ENCODE measurements at regions not wholly inside any gene's neighbourhood (a gene's known extent, or its start where the extent isn't known, plus 50 kb on each side); places are given as distances from the start of the nearest gene placed in this dataset.
"Not testable (repeated sequence)": the region's sequence is repeated elsewhere in the genome, so short reads cannot be mapped to it uniquely, and the experiment has no call there.

DNA sequence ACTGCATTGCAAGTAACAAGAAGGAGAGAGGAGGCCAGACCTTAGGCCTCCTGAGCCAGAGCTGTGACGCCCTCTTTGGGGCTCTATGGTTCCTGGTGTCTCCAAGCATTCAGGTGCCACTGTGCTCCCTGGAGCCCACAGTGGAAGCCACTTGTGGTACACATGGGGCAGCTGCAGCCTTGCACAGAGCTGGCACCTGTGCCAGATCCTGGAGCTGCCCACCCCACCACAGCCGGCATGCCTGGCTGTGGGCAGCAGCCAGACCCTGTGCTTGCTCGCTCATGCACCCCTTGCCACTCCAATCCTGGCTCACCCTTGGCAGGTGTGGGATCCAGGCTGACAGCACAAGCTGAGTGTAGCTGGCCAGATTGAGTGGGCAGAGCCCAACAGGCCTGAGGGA lies 173.8 kb upstream of the SMIM30 start:
- no peak for DNase-seq

DNA sequence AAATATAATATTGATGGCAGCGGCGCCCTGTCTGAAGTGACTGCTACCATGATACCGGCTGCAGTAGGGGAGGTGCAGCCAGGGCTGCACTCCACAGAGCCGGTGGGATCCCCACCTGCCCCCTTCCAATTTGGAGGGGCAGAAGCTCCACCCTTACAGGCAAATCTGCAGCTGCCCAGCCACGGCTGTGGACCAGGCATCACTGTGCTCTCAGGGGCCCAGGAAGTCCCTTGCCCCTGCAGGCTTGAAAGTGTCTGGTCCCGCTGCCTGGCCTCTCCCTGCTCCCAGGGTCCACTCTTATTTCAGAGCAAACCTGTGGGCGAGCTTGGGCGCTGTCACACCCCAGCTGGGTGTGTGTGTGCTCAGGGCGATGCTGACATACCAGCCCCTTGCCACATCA lies 172.7 kb upstream of the SMIM30 start:
- DNase-seq = no peak

DNA sequence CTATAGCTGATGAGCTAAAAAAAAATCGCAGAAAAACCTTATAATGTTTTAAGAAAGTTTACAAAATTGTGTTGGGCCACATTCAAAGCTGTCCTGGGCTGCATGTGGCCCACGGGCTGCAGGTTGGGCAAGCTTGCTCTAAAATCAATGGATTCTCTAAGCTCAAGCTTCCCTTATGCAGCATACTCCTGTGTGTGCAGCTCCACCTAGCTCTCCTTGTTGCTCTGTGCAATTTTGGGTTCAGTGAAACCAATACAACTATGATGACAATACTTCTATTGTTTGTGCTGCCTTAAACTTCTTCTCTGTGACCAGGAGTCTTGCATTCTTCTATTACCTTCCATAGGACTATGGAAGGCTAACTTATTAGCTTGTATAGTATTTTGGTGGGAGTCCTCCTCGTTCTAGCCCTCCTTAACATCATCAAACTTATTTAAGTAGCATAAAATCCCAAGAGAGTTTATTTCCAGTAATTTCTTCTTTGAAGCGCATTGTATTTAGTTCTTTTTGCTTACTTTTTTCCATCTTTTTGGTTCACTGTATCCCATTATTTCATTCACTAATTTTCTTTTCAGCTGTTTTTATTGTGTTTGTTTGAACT lies 170.9 kb upstream of the SMIM30 start:
- DNase-seq = peak in 1 of 2 donors; percentile 2

DNA sequence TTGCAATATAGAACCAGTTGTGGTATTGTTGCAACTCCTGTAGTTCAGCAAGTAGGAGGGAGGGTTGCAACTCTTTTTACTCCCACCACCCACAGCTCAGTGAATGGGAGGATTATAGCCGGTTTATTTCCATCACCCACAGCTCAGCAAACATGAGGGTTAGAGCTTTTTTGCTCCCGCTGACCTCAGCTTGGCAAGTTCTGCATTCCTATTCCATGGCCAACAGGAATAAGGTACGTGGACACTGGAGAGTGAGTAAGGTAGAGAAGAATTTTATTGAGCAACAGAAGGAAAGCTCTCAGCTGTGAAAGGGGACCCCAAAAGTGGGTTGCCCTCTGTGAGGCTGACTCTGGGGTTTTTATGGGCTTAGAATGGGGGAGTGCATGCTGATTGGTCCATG lies 167.1 kb upstream of the SMIM30 start:
- DNase-seq = no peak

DNA sequence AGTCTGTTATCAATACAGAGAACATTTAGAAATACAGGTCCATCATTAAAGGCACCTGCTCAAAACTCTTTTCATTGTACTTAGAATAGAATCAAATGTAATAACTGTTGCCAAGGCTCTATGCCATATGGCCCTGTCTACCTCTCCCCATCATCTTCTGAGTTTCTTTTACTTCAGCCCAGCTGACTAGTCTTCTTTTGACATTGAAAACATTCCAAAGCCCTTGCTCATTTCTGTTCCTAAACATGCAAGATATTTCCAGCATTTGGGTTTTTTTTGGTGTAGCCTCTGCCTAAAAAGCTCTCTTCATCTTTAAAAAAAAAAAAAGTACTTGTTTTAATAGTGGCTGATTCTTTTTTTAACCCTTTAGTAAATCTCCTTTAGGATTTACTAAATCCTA lies 165.5 kb upstream of the SMIM30 start:
- no peak for DNase-seq

DNA sequence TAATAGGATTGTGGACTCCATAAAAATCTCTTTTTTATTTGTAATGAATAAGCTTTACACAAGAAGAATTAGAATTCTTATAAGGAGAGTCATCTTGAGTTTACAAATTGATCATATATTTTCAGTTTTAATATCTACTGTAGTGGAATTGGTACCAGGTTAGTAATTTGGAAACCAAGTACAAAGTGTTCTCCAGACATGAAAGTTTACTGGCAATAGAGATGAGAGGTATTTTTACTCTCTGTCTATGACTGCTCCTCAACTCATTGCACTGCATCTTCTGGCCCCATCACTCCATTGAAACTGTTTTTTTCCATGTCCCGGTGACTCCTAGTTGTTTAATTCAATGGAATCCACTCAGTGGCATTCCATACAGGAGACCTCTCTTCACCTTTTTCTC lies 164.5 kb upstream of the SMIM30 start:
- no peak for DNase-seq

DNA sequence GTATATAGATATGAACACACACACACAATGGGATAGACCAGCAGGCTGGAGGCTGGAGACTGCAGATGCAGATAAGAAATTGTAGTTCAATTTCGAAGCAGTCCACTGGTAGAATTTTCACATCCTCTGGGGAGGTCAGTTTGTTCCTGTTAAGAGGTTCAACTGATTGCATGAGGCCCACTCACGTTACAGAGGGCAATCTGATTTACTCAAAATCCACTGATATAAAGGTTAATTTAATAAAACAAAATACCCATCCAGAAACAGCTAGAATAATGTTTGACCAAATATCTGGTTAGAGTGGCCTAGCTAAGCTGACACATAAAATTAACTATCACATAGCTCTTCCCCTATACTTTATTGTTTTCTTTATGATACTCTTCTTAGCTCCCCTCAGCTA lies 162.9 kb upstream of the SMIM30 start:
- no peak for DNase-seq

DNA sequence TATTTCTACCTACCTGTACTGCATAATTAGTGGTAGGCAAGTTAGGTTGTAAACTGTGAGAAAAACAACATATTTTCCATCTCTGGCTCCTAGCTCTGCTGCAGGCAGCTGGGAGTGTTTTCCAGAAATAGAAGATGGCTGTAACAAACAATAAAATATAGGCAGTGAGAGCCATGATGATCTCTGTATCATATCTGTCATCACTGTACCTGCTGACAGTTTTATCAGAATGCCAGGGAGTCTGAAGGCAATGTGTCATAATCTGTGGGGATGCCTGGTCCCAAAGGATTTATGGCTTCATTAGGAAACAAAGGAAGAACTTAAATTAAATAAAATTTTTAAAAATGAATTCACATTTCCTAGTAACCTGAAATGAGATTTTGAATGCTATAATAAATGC lies 160.9 kb upstream of the SMIM30 start:
- DNase-seq = no peak

DNA sequence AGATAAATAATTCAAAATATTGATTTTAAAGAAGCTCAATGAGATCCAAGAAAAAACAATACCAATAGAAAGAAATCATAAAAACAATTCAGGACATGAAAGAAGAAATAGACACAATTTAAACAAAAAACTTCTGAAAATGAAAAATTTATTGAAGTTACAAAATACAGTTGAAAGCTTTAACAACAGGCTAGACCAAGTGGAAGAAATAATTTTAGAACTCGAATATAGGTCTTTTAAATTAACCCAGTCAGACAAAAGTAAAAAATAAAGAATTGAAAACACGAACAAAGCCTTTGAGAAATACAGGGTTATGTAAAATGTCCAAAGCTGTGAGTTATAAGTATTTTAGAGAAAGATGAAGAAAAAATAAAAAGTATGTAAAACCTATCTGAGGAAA lies 152.4 kb upstream of the SMIM30 start:
- no peak for DNase-seq

DNA sequence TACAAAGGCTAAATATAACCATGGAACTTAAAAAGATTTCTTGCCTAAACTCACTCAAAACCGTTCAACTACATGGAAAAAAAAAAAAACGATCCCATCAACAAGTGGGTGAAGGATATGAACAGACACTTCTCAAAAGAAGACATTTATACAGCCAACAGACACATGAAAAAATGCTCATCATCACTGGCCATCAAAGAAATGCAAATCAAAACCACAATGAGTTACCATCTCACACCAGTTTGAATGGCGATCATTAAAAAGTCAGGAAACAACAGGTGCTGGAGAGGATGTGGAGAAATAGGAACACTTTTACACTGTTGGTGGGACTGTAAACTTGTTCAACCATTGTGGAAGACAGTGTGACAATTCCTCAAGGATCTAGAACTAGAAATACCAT lies 151.2 kb upstream of the SMIM30 start:
- not testable (repeated sequence) for DNase-seq

DNA sequence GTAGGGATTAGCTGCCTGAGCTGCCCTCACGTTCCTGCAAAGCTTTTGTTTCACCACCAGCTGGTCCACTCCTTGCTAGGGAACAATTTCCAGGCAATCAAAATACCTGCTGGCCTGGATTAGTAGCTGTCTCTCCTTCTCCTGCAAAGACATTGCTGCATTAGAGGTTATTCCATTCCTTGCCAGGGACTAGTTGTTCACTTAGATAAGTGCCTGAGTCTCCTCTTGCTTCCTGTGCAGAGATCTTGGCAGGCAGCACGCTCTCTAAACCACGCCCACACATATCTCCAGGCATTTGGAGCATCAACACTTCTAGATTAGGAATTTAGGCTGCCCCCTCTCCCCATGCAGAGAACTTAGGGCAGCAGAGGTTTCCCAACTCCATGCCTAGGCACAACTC lies 150.4 kb upstream of the SMIM30 start:
- DNase-seq = no peak

DNA sequence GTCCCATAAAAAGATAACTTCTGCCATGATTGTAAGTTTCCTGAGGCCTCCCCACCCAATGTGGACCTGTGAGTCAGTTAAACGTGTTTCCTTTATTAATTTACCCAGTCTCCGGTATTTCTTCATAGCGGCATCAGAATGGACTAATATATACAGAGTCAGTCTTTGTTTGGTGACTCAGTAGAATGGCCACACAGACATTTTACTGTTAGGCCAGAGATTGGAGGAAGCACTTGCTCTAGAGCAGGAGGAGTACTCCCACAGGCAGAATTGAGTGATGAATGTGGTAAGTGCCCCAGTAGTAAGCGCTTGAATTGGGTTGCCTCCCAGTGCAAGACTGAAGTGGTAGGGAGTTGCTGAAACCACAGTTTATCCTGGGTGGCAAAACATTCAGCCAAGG lies 149.5 kb upstream of the SMIM30 start:
- no peak for DNase-seq

DNA sequence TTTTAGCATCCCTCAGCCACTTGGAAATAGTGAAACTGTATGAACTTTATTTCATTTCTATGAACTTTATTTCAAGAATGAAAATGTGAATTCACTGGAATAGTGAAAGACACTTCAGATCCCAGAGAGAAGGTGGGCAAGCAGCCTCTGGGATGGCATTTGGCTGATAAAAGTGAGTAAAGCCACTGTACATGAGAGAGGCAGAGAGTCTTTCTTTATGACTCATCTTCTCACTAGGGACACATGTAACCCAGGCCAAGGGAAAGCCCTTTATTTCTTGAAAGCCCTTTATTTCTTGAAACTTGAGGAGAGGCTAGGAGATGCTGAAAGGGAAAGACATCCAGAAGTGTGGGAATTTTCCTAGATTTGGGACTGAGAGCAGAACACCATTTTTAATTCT lies 148.9 kb upstream of the SMIM30 start:
- DNase-seq = no peak

DNA sequence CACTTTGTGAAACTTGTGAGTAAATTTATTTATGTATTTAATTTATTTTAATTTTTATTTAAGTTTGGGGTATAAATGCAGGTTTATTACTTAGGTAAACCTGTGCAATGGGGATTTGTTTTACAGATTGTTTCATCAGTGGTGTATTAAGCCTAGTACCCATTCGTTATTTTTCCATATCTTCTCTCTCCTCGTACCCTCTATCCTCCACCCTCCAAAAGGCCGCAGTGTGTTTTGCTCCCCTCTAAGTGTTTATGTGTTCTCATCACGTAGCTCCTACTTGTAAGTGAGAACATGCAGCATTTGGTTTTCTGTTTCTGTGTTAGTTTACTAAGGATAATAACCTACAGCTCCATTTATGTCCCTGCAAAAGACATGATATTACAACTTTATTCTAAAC lies 145.4 kb upstream of the SMIM30 start:
- no peak for DNase-seq

DNA sequence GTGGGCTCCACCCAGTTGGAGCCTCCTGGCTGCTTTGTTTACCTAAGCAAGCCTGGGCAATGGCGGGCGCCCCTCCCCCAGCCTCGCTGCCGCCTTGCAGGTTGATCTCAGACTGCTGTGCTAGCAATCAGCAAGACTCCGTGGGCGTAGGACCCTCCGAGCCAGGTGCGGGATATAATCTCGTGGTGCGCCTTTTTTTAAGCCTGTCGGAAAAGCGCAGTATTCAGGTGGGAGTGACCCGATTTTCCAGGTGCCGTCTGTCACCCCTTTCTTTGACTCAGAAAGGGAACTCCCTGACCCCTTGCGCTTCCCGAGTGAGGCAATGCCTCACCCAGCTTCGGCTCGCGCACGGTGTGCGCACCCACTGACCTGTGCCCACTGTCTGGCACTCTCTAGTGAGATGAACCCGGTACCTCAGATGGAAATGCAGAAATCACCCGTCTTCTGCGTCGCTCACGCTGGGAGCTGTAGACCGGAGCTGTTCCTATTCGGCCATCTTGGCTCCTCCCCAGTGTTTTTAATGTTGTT lies 144.9 kb upstream of the SMIM30 start:
- DNase-seq = not testable (repeated sequence)

DNA sequence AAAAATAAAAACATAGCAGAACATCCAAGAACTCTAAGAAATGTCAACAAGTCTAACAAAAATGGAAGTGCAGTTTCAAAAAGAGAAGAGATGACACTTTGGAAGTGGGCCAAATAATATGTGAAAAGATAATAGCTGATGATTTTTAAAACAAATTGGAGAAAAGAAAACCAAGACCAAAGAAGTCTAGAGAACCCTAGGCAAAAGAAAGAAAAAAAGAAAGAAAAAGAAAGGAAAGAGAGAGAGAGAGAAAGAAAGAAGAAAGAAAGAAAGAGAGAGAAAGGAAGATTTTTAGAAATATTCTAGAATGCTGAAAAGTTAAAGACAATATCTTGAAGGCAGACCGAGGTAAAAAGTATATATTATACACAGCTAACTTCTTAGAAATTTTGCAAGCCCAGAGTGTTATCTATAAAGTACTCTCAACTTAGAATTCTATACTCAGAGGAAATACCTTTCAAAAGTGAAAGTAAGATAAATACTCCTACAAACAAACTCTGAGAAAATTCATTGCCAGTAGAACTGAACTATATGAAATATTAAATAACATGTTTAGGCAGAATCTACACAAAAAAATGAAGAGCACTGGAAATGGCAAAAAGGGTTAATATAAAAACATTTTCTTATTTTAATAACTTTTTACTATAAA lies 138.7 kb upstream of the SMIM30 start:
- no peak for DNase-seq

DNA sequence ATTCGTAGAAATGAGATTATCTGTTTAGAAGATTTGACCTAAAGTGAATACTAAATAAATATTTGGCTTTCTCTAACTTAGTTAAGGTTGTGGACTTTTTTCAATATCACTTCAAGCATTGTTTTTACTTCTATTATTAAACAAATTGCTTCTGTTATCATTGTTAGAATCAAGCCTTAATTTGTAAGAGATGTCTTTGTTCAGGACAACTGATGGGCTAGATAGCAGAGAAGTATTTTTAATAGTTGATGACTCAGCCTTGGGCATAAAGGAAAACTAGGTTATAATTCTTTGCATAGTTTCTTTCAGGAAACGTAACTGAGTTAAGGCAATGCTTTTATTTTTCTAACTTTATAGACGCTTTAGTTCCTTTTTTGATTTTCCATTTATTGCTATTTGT lies 128.8 kb upstream of the SMIM30 start:
- DNase-seq = no peak

DNA sequence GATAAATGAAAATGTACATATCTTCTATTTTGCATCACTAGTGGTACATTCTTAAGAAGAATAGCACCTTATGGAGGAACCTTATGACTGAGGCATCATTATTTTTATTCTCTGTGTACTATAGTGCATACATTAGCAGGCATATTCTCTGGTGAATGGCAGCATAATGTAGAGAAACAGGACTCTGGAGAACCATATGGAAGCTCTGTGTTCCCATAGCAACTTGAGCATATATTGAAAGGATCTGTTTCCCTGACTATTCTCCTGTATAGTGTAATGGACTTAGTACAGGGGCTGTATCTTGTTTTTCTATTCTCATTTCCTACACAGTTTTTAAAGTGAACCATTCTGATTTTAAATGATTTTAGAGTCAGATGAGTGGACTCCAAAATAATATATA lies 128.4 kb upstream of the SMIM30 start:
- DNase-seq = no peak

DNA sequence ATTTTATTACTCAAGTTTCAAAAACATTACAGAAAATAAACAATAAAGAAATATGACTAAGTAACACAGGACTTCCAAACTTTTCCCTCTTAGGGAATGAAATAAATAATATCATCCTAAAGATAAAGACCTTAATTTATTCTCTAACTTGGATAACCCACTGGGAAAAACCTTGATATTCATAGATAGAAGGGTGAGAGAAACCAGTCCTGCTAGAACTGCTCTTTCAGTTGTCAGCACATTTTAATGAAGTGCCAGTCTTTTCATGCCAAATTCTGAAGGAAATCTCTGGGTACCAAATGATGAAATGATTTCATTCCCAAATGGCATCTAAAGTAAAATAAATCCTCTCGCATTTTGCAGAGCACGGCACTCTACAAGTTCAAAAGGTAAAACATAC lies 114.5 kb upstream of the SMIM30 start:
- DNase-seq = no peak

DNA sequence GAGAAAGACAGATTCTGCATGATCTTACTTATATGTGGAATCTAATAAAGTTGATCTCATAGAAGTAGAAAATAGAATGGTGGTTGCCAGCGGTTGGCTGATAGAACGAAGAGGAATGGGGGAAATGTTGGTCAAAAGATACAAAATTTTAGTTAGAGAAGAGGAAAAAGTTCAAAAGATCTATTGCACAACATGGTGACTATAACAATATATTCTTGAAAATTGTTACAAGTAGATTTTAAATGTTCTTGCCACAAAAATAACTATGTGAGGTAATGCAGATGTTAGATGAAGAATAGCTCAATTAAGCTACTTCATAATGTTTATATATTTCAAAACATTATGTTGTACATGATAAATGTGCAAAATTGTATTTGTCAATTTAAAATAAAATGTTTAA lies 112.3 kb upstream of the SMIM30 start:
- DNase-seq = no peak

DNA sequence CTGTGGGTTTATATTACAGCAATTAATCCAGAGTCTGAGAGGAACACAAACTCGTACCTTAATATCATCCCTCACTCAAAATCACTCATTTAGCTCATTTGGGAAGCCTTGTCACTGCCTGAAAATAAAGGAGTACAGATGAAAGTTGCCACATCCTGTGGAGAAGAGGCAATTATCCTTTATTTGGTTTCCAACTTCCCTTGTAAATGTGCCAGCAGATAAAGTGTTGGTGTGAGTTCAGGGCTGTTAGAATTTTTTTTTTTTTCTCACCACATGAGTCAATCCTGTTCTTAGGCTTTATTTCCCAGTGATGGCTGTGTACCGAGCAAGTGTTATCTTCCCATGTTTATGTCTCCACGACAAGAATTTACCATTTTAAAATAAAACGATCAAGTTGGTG lies 99.0 kb upstream of the SMIM30 start:
- DNase-seq = no peak

DNA sequence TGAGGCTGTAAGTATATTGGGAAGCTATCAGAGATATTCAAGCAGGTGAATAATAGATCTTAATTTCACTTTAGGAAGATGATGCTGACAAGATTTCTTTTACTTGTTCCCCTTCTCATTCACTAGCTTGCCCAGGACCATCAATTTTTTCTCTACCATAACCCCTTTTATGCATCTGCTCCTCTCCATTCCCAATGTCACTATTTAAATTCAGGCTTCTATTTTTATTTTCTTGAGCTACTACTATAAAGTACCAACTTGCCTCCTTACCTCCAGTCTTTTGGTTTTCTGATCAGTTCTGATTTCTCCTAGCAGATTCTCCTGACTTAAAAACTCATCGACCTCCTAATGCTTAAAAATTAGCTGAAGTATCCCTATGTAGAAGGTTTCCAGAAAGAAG lies 97.7 kb upstream of the SMIM30 start:
- DNase-seq = no peak

DNA sequence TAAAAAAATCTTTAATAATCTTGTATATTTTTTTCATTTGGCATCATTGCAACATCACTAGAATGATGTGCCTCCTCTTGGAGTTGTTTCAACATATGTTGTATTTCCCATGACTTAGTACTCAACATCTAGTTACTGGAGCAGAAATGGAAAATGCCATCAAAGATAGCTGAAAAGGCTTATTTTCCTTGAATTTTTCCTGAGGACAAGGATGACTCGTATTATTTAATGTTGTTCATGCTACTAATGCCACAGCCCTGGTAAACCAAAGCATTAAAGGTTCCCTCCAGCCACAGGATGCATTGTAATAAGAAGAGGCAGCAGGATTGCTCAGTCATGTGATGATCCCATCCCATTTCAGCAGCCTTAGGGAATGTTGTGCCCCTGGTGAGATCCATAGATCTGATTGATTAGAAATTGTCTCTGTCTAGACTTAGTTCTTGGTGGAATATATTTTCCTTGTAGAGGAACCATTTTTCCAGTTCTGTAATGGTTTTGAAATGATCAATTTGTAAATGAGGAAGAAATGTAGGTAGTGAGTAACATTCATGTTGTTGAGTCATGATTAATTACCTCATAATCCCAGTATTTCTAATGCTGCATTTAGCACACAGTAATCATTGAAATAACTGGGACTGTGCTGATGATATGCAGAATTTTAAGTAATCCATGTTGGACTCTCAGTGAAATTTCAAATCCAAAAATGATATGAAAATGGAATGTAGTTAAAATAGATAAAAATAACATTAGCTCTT lies 91.3 kb upstream of the SMIM30 start:
- no peak for DNase-seq

DNA sequence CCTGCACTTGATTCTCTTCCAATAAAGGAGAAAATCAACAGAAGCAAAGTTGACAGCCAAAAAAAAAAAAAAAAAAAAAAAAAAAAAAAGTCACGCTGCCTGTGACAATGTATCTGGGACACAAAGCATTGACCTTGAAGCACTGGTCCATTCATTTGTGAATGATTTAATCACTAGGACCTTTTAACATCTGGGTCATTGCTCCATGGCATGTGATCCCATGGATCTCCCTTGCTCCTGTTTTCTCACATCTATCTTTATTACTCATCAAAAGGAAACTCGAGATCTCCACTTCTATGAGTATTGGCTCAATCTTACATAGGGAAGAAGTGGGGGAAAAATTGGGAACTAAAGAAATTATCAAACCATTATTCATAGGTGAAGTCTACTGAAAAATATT lies 89.6 kb upstream of the SMIM30 start:
- no peak for DNase-seq
